HG03025 (cell line): ENCODE measurements at regions not wholly inside any gene's neighbourhood (a gene's known extent, or its start where the extent isn't known, plus 50 kb on each side); places are given as distances from the start of the nearest gene placed in this dataset.
"Not testable (repeated sequence)": the region's sequence is repeated elsewhere in the genome, so short reads cannot be mapped to it uniquely, and the experiment has no call there.

Experiments
- ATAC-seq: cut with Tn5 transposase; IDR thresholded peaks from one replicate; pipeline ENCODE4 v1.9.1; 2021; ENCODE audit warnings: mild to moderate bottlenecking, moderate library complexity; ENCODE audit not compliant: unreplicated experiment, low FRiP score

- no peak for ATAC-seq
These were observed 672.6 kb downstream of the CENPC start for GRCh38 chr4:66872661-66873060.

DNA sequence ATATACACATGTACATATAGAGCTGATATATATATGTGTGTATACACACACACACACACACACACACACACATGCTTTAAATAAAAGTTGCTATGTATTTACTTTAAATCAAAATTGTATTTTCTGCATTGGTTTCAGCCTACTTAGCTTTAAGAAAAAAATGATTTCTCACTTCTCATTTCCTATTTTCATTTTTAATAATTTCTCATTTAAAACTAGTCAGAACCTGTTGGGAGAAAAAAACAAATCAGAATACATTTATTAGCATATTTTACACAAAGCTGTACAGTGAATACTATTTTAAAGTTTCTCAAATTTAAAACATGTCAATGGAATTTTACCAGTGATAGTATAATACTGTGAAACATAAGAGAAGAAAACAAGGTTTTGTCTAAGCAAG, 681.8 kb downstream of the CENPC start:
- no peak for ATAC-seq

DNA sequence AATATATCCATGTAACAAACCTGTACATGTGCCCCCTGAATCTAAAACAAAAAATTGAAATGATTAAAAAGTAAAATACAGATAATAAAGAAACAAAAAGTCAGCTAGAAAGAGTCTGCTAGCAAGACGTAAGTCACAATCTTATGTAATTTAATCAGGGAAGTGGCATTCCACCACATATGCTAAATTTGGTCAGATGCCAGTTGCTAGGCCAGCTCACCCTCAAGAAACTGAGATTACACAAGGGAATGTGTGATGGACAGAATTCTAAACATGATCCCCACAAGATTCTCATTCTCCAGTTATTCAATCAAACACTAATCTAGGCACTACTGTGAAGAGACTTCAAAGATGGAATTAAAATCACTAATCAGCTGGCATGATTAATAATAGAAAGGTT, 689.3 kb downstream of the CENPC start:
- ATAC-seq, result no peak

DNA sequence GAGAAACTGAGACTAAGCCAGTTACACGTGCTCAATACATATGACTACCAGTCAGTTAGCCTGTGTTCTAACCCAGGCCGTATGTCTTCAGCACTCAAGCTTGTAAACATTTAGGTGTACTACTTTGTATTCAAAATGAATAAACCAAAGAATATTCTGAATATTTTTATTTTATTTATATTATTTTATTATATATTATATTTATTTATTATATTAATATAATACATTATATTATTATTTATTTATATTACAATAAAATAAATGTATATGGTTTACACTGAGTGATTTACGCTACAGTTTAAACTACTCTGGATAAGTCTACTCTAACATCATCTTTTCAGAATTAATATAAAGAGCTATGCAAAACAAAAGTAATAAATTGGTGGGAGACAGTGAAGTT, 691.5 kb downstream of the CENPC start:
- no peak for ATAC-seq

DNA sequence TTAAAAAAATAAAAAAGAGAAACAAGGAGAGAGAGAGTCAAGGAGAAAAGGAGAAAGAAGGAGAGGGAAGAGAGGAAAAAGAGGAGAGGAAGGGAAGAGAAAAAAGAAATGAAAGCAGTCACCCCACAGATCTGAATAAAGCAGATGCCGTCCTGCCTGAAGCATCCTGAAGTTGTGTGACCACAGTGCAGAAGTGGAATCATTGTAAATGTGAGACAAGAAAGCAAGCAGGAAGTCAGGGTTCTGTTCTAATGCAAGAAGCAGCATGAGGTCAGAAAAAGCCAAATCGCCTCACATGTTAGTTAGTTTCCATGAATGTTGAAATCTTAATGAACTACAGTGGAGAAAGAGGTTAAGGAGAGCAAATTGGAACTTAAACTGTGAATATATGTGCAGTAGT, 692.5 kb downstream of the CENPC start:
- no peak for ATAC-seq

DNA sequence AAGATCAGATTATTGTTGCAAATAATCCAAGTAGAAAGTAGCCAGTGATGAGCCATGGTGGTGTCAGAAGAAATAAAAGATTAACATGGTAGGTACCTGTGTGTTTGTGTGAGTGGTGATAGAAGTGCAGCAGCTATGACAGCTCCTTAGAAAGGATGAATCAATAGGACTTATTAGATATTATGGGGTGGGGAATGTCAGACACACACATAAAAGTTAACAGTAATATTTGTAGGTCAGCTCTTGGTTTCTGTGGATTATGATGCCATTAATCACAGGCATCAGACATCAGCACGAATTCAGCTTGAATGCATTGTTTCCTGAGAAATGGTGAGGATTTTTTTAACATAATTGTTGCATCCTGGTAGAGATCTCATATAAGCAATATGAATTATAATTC, 695.7 kb downstream of the CENPC start:
- ATAC-seq, result no peak

DNA sequence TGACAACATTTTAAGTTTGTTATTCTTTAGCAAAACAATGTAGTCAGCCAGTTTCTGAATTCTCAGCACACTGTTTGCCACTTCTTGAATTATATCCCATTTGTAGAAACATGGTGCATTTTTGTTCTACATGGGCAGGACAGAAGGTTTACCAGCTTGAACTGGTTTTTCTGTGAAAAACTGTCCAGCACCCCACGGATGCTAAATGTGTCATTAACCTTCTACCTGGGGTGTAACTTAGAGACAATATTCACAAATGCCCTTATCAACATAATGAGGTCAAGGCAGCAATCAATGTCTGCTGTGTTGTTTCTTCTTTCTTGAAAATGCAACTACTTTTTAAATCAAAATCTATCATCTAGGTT, 702.6 kb downstream of the CENPC start:
- ATAC-seq, result no peak

DNA sequence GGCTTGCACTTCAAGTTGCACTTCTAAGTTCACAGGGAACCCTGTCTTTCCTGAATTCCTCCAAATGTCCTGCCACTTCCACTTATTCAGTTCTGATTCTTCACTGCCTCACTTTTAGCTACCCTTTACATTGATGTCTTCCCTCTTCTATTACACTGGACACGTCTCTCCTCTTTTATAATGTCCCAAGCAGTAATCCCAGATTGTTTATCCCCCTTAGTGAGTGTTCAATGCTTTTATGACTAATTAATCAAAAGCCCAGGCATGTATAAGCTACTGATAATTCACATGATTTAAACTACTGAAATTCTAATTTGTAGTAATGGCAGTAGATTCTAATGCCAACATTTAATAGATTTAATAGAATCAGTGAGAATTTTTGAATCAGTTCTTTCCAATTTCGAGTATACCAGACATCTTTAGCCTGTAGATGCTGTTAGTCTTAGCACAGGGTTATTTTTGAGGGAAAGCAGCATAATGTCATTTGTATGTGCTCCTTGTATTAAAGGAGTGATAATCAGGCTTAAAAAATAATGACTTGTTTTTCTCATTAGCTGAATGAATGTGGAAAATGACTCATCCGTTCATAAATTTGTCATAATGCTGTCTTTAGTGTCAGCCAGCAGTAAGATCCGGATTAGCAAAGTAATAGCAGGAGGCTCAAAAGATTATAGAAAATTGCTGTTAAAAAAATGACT, 703.1 kb downstream of the CENPC start:
- no peak for ATAC-seq

DNA sequence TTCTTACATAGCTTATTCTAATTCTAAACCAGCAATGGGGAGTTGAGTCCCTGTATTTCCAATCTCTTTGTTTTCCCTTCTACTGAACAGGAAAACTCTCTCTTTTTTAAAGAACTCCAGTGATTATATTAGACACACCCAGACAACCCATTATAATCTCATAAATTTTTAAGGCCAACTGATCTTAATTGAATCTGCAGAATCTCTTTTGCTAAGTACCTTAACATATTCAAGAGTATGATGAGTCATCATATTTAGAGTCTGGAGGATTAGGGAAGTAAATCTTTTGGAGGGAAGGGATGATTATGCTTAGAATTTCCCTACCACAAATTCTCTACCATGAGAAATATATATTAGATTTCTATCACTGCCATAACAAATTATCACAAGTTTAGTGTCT, 705.1 kb downstream of the CENPC start:
- no peak for ATAC-seq

GRCh38 chr4:66837279-66837922, 707.9 kb downstream of the CENPC start:
- ATAC-seq, result no peak

DNA sequence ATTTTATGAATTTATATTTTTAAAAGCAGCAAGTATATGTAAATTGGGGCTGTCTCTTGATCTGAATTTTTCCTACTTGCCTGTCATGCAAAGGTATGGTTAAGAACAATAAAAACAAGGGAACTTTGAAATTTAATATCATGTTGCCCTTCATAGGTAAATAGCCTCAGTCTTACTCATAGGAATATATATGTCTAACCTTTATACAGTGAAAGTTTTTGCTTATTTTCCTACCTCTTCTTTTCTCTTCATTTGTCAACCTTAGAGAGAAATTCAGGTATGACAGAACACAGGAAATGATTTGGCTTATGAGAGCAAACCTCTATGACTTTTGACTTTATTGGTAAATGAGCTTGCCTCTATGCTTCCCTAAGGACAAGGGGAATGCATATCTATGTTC, 716.0 kb downstream of the CENPC start:
- no peak for ATAC-seq

GRCh38 chr4:66820681-66821080, 724.6 kb downstream of the CENPC start:
- no peak for ATAC-seq

DNA sequence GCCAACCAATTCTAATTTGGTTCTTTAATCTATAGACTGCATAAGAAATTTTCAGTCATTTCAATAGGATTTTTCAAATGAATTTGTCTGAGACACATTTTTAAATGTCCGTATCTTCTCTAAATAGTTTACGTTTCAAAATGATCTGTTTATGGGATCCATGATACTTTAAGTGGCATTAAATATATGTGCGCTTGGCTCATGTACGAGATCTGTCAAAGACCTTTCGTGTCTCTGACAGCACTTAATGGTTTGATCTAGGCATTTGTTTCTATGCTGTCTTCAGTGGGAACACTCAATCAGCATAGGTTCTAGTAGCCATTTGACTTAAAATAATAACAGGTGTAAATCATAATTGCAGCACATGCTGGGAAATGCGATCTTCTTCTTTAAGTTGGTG, 731.0 kb downstream of the CENPC start:
- no peak for ATAC-seq

DNA sequence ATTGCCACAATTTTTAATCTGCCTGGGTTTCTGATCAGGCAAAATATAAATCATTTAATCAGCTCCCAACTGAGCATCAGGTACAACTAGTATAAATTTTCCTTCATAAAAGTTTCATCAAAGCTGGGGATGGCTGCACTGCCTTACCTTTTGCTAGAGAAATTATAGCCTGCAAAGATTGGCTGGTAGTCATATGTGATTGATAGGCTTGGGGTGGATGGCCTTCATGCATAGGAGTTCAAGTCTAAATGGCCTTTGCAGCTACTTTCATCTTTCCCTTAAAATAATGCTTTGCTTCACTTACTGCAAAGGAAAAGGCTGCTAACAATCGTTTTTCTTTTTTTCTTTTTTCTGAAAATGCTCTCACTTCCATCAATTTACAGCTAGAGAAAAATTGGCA, 739.7 kb downstream of the CENPC start:
- ATAC-seq, result no peak

DNA sequence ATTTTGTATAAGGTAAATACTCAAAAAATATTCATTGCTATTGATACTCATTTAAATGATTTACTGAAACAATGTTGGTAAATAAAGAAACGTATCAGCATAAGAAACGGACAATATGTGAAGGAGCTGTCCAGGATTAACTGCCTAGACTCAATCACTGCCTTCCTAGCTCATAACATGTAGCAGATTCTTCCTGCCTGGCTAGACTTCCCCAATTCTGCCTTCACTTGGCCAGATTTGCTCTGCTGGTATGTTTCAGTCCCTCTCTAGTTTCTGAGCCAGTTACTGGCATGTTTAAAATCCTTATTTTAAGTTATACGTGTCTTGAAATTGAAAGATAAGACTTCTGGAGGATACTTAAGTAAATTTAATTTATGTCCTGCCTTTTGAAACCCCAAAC, 740.3 kb downstream of the CENPC start:
- ATAC-seq, result no peak

- ATAC-seq, result no peak
These were observed 747.7 kb downstream of the CENPC start for GRCh38 chr4:66797608-66798007.

- no peak for ATAC-seq
These were observed 749.6 kb downstream of the CENPC start for GRCh38 chr4:66795724-66796123.

DNA sequence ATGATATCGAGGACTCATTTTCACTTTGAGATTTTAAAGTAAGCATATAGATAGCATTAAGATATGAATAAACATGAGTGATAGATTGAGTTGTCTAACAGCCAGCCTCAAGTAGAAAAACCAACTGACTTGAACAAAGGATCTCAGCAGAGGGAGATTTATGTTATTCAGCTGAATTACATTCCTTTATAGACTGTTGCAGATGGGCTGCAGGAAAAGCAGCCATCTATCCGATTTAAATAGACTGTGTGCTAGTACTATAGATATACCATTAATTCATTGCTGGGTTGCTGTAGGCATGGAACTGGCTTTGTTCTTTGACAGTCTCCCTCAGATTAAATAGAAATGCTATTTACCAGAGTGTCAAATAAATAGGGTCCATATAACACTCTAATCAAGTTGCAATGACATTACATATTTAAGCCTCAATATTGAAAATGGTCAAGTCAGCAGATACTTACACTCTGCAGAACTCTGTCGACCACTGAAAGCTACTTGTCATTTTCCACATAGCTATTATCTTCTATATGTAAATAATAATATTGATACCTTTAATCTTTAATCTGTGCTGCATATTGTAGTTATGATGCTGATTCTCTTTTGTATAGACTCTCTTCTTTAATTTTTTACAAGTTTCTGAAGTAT, 750.8 kb downstream of the CENPC start:
- ATAC-seq, result no peak

DNA sequence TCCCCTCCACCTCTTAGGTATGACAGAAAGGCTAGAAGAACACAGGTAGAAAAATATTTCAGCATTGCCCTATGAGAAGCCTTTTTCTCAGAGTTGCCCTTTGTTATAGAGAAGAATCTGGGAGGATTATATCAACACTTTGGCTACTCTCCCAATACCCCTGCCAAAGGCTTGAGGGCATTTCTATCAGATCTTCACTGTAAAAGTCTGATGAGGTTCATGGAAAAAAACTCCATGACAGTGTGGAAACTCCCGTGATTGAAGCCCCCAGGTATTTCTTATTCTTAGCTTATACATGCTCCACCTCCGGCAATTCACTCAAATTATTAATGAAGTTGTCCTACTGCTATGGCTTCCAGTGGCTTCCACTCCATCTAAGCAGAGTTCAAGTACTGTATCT, 753.6 kb downstream of the CENPC start:
- no peak for ATAC-seq

GRCh38 chr4:66785479-66785878, 759.8 kb downstream of the CENPC start:
- no peak for ATAC-seq

GRCh38 chr4:66782751-66783150, 762.6 kb downstream of the CENPC start:
- not testable (repeated sequence) for ATAC-seq

- ATAC-seq, result no peak
These were observed 768.2 kb downstream of the CENPC start for GRCh38 chr4:66777097-66777496.
